HG03571 (cell line): ENCODE measurements at regions not wholly inside any gene's neighbourhood (a gene's known extent, or its start where the extent isn't known, plus 50 kb on each side); places are given as distances from the start of the nearest gene placed in this dataset.

Source experiments
- ATAC-seq: cut with Tn5 transposase; IDR thresholded peaks from one replicate; pipeline ENCODE4 v1.9.1; 2021; ENCODE audit not compliant: unreplicated experiment

- ATAC-seq = no peak
Measured at GRCh38 chr1:220979371-220979770, 100.1 kb downstream of the HLX start.

DNA sequence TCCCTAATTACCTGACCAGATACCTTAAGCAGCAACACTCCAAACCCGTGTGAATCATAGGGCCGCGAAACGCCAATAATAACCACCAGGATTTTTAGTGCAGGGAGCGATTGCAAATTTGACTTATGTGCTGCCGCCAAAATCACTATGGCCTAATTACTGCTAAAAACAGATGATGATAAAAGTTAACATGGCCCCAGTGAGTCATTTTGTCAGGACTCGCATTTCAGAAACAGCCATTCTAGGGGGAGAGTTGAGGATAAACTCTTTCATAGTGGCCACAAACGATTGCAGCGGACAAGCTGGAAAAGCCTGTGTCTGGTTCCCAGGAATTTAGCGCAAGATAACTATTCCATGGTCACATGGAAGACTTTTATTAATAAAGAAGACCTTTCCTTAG is 103.4 kb downstream of the HLX start:
- no peak for ATAC-seq

DNA sequence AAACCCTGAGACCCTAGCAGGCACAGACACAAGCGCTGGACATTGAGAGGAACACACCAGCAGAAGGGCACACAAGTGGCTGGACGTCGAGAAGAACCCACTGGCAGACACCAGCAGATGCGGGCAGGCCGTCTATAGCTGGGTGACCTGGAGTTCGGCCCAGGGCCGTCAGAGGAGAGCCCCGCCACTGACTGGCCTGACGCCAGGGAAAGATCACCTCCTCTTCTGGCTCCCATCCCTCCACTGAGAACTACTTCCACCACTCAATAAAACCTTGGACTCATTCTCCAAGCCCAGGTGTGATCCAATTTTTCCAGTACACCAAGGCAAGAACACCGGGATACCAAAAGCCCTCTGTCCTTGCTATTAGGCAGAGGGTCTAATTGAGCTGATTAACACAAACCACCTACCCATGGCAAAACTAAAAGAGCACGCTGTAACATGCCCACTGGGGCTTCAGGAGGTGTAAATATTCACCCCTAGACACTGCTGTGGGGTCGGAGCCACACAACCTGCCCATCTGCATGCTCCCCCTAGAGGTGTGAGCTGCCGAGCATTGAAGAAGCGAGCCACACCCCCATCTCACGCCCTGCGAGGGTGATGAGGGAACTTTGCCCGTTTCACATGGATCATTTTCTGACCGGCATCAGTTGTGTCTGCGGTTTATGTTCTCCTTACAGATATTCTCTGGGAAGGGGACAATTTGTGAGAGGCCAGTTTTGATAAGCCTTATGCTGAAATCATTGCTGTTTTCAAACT is 104.8 kb downstream of the HLX start:
- ATAC-seq = no peak

DNA sequence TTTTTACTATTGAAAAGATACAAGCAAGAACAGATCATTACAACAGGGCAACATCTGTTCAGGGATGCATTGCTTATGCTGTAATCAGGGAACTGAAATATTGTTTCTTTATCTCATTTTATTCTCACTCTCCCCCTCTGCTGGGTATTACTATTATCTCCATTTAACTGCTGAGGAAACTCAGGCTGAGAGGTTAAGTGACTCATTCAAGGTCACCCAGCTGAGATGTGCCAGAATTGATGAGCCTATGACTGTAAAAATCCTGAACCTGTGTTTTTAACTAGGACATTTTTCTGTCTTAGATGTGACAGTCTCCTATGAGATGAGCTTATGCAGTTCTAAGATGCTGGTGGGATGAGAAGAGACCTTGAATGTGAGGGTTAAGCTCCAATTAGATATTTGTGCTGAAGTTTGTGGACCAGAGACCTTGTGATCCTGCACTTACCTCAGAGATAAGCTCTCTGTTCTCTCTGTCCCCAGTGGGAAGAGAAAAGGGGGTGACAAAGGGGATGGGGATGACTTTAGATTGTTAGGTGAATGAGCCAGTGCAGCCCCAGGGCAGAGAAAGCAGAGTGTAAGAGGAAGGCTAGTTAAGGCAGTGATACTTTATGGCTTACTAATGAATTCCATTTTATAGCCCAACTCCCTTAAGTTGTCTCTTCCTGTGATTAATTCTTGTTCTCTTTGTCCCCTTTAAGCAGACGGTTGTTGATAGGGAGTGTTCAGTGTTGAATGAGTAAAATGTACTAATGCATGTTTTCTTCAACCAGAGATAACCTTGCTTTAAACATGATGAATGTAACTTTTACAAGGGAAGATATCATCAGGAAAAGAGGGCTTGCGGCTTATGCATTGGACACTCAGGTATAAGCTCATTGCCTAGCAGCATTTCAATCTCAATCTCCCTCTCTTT is 111.4 kb downstream of the HLX start:
- ATAC-seq = no peak

GRCh38 chr1:220991506-220991905 is 112.3 kb downstream of the HLX start:
- no peak for ATAC-seq

DNA sequence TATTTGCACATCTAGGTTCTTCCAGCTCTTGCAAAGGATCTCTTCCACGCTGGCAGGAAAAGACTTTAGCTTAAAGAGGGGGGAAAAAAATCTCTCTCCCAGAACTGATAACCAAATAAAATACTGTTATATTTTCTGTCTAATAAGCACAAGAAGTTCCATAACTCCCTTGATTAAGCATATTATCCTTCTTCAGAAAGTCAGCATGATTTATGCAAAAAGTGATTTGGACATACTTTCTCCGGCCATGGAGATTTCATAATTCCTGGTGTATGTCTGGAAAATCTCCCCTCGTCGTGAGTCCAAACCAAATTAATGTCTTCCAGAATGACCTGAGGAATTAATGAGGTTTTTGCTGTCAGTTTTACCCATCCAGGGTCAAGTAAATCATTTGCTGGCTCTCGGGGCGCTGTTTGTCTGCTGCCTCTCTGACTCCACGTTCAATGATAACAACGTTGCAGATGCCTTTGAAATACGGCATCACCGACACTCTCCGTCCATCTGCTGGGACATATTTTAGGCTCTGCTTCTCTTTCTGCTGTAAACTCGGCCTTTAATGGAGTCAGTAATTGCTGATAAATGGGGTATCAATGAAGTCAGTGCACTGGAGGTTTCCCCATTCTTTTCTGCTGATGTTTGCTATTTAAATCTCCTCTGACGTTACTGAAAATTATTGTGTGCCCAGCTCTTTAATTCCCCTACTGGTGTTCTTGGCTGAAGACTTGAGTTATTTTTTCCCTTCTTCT is 112.9 kb downstream of the HLX start:
- ATAC-seq = no peak

- no peak for ATAC-seq
Measured at GRCh38 chr1:220992705-220993052, 113.4 kb downstream of the HLX start.

GRCh38 chr1:220994671-220995070 is 115.4 kb downstream of the HLX start:
- ATAC-seq = no peak

- ATAC-seq = no peak
Measured at GRCh38 chr1:220997791-220998190, 118.5 kb downstream of the HLX start.

GRCh38 chr1:220999872-221000863 is 120.9 kb downstream of the HLX start:
- no peak for ATAC-seq

- ATAC-seq = no peak
Measured at GRCh38 chr1:221001167-221001566, 121.9 kb downstream of the HLX start.

DNA sequence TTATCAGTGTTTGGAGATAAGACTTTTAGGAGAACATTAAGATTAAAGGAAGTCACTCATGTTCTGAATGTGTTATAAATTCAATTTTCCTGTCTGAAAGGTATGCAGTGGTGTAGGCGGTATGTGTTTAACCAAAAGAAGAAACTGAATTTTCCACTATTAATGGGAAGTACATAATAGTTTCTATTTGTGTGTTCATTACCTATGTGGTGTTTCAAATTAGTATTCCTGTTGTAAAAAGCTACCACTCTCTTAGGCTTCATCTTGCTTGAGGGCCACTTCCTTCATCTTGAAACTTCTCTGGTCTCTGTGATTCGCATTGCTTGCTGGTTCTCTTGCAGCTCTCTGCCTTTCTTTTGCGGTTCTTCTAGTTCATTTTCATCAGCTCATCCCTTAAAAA is 123.4 kb downstream of the HLX start:
- no peak for ATAC-seq

DNA sequence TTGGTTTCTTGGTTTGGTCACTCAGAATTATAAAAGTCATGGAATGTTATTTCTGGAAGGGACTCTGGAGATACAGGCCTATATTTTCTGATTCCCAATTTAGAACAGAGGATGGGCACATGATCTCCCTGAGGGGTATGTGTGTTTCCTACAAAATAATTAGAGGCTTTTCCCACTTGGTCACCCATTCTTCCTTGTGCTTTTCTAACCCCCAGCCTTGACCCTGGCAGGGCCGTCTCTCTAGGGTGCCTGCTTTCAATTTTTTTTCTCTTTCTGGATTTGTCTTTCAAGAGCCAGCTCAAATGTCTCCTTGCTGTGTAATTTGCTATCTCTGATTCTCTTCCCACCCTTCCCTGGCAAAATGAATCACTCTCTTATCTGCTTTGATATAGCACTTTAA is 131.9 kb downstream of the HLX start:
- no peak for ATAC-seq

- ATAC-seq = no peak
Measured at GRCh38 chr1:221012120-221012519, 132.9 kb downstream of the HLX start.

DNA sequence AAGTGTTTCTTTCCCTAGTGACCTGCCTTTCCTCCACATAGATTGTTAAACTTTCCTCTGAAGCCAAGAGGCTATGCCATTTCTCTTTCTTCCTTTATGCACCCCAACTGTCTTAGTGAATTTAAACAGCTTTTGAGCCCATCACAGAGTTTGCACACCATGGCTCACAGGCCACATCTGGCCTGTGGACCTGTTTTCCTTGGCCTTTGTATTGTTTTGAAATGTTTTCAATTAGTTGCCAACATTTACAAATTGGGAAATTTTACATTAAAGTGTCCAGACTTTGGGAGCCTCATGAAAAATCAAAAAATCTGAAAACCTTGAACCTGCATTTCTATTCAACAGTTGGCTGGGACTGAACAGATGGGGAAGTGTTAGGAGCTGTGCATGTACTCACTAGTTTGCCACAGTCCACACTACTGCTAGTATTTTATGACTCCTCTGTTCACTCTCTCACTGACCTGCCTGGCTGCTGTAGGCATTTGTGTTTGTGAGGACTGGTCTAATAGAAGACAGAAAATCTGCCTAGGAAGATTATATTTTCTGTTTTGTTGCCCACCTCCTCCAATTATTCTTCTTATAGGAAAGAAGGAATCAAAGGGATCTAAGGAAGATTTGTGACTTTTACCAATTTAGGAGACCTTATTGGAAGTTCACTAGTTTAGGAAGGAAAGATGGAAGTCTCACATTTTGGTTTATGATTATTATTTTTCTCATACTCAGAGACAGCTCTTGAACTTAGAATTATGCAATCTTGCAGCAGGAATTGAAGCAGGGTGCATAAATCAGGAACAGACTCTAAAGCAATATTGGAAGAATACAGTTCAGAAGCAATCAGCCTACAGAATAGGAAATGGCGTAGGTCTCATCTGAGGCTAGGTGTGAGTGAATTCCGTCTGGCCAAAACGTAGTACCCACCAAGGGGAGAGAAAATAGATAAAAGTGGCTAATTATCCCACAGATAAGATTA is 134.7 kb downstream of the HLX start:
- ATAC-seq = no peak

GRCh38 chr1:221015159-221015790 is 136.0 kb downstream of the HLX start:
- ATAC-seq = no peak

GRCh38 chr1:221016751-221017150 is 137.5 kb downstream of the HLX start:
- ATAC-seq = no peak

- ATAC-seq = no peak
Measured at GRCh38 chr1:221018414-221018813, 139.2 kb downstream of the HLX start.

GRCh38 chr1:221022331-221022730 is 143.1 kb downstream of the HLX start:
- ATAC-seq = no peak
